GM10266 (cell line): ENCODE measurements at regions not wholly inside any gene's neighbourhood (a gene's known extent, or its start where the extent isn't known, plus 50 kb on each side); places are given as distances from the start of the nearest gene placed in this dataset.

Experiments
- DNase-seq: peaks from one replicate; pipeline ENCODE4 v3.0.0; 2012; ENCODE audit errors: extremely low spot score
- TF ChIP-seq, protein P1 (sequence below): IDR thresholded peaks from 2 replicates; pipeline ENCODE4 v1.5.1; 2012; ENCODE audit warnings: mild to moderate bottlenecking, low read depth; ENCODE audit not compliant: control insufficient read depth, insufficient read depth; ENCODE audit errors: missing control alignments

GRCh38 chr5:3994628-3995027 lies 399.0 kb downstream of the IRX1 start:
- TF ChIP-seq, protein P1, sequence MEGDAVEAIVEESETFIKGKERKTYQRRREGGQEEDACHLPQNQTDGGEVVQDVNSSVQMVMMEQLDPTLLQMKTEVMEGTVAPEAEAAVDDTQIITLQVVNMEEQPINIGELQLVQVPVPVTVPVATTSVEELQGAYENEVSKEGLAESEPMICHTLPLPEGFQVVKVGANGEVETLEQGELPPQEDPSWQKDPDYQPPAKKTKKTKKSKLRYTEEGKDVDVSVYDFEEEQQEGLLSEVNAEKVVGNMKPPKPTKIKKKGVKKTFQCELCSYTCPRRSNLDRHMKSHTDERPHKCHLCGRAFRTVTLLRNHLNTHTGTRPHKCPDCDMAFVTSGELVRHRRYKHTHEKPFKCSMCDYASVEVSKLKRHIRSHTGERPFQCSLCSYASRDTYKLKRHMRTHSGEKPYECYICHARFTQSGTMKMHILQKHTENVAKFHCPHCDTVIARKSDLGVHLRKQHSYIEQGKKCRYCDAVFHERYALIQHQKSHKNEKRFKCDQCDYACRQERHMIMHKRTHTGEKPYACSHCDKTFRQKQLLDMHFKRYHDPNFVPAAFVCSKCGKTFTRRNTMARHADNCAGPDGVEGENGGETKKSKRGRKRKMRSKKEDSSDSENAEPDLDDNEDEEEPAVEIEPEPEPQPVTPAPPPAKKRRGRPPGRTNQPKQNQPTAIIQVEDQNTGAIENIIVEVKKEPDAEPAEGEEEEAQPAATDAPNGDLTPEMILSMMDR = no peak

GRCh38 chr5:3995954-3996619 lies 400.5 kb downstream of the IRX1 start:
- no peak for DNase-seq
- TF ChIP-seq, protein P1 = no peak

More at GRCh38 chr5:3994628-3995027, 399.0 kb downstream of the IRX1 start:
- DNase-seq = no peak

GRCh38 chr5:3996707-3997336 lies 401.2 kb downstream of the IRX1 start:
- TF ChIP-seq, protein P1 = no peak
- no peak for DNase-seq

DNA sequence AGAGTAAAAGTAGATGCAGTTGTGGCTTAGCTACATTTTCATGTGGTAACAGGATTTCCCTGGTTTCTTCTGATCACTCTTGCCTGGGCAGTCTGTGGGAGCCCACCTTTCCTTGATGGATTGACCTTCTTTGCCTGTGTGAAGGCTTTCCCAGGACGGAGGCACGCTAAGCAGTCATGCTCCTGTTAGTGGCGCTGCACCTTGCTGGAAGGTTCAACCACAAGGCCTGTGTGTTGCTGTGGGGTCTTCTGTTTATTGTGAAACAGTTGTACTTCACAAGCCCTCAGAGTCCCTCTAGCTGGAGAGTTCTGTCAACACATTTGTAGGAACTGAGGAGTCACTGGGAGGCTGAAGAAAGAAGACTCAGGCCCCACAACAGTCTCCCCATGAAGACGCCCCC lies 402.0 kb downstream of the IRX1 start:
- TF ChIP-seq, protein P1 = no peak
- DNase-seq = no peak

DNA sequence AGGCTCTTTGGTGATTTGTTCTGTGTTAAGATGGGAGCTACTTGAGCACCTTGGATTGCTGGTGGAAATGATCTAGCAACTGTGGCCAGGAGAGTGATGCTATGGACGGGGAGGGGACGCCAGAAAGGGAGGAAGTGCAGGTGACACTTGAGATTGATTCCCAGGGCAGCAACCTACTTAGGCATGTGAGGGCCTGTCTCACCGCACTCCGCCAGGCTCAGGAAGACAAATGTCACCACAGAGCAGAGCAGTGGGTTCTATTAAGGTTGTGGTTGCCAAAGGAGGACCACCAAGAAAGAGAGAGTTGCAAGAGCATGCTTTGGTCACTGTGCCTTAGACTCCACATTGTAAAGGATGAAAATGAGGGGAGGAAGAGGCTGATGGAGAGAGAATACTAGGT lies 404.3 kb downstream of the IRX1 start:
- TF ChIP-seq, protein P1 = no peak
- no peak for DNase-seq

DNA sequence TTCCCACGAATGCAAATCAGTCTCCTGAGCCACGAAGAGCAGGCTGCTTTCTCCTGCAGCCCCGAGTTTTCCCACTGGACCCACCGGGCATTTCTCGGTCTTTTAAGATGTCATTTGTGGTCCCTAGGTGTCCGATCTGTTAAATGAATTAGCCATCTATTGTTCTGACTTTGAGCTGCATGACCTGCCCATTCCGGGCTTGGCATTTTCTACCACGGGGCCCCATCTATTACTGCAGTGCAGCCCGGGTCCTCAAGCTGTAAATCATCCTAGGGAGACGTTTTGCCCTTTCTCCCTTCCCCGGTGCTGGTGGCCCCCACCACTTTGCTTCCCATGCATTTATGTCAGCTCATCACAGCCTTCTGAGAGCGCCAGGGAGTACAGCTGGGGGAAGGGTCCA lies 405.4 kb downstream of the IRX1 start:
- no peak for DNase-seq
- TF ChIP-seq, protein P1 = no peak
